AG04450 (cell line): ENCODE measurements at regions not wholly inside any gene's neighbourhood (a gene's known extent, or its start where the extent isn't known, plus 50 kb on each side); places are given as distances from the start of the nearest gene placed in this dataset.
A peak's percentile ranks its signal among the peaks of the same experiment; 100 is the strongest.

Experiments used
- CTCF ChIA-PET: fragments of 300-600, 350-600 bp; formaldehyde crosslinking; extraction: SDS; loops from one replicate; lab custom pipeline; 2022; ENCODE audit warnings: antibody characterized with exemption, inconsistent platforms; lab: Charles Lee
- POLR2A ChIA-PET: fragments of 350-600 bp; formaldehyde crosslinking; extraction: SDS; loops from one replicate; lab custom pipeline; 2021; ENCODE audit warnings: antibody characterized with exemption, inconsistent platforms; lab: Yijun Ruan, JAX
- DNase-seq: peaks from one replicate; pipeline ENCODE4 v3.0.0-alpha.2; 2011; ENCODE audit warnings: low read depth, low spot score
- H3K27ac ChIP-seq: one replicate; pipeline ENCODE4 v1.5.1; 2012; ENCODE audit warnings: low read depth, low read length, control low read depth
- H3K27me3 ChIP-seq: one replicate; pipeline ENCODE4 v1.6.0; 2012; ENCODE audit warnings: low read length; ENCODE audit not compliant: control insufficient read depth, insufficient read depth
- H3K4me3 ChIP-seq: 2 replicates; pipeline ENCODE4 v1.5.1; 2011; ENCODE audit warnings: mild to moderate bottlenecking, low read depth, low read length, control low read depth
- H3K9me3 ChIP-seq: 2 replicates; pipeline ENCODE4 v1.5.1; 2012; ENCODE audit warnings: low read length; ENCODE audit not compliant: control insufficient read depth, insufficient read depth
- CTCF ChIP-seq: IDR thresholded peaks from 2 replicates; pipeline ENCODE4 v1.5.1; 2011; ENCODE audit warnings: low read depth, low read length, control low read depth, inconsistent platforms

GRCh38 chr9:2300325-2300724, 285.2 kb downstream of the SMARCA2 start:
- TF ChIP-seq CTCF = no peak
- POLR2A ChIA-PET = no interaction called here
- Histone ChIP-seq H3K9me3 (no peaks in the 10 kb centered on the region), H3K27ac (no peak overlapping the region), H3K27me3 (peaks cover 3% of the 10 kb centered on the region), H3K4me3 (no peak overlapping the region)
- CTCF ChIA-PET = no interaction called here
- DNase-seq = no peak

GRCh38 chr9:2302606-2303005, 287.5 kb downstream of the SMARCA2 start:
- Histone ChIP-seq H3K27me3 (peaks cover 3% of the 10 kb centered on the region), H3K4me3 (no peak overlapping the region), H3K27ac (no peak overlapping the region), H3K9me3 (no peaks in the 10 kb centered on the region)
- TF ChIP-seq CTCF = no peak
- CTCF ChIA-PET = interaction anchor here (0.7 kb wide), 1 partner anchor 425 kb away, joined by 3 read pairs; no protein-coding TSS in a partner anchor
- POLR2A ChIA-PET = no interaction called here
- DNase-seq = no peak

GRCh38 chr9:2303056-2303455, 287.9 kb downstream of the SMARCA2 start:
- ChIA-PET CTCF (no interaction called here), POLR2A (no interaction called here)
- H3K4me3 ChIP-seq = no peak overlapping the region
- no peak overlapping the region for H3K27ac ChIP-seq
- TF ChIP-seq CTCF = no peak
- peaks cover 3% of the 10 kb centered on the region for H3K27me3 ChIP-seq
- no peak for DNase-seq
- no peaks in the 10 kb centered on the region for H3K9me3 ChIP-seq

- ChIA-PET CTCF (no interaction called here), POLR2A (no interaction called here)
- Histone ChIP-seq H3K9me3 (no peaks in the 10 kb centered on the region), H3K27ac (no peak overlapping the region), H3K27me3 (no peaks in the 10 kb centered on the region), H3K4me3 (no peak overlapping the region)
- peak; percentile 1 for DNase-seq
- no peak for TF ChIP-seq CTCF
Observed at GRCh38 chr9:2307480-2307879, 292.3 kb downstream of the SMARCA2 start.

- POLR2A ChIA-PET = no interaction called here
- H3K4me3 ChIP-seq = no peak overlapping the region
- no peaks in the 10 kb centered on the region for H3K27me3 ChIP-seq
Observed at GRCh38 chr9:2311920-2312319, 296.8 kb downstream of the SMARCA2 start.

More at GRCh38 chr9:2311920-2312319, 296.8 kb downstream of the SMARCA2 start:
- no peak for TF ChIP-seq CTCF
- CTCF ChIA-PET = no interaction called here
- no peak for DNase-seq
- peaks cover 8% of the 10 kb centered on the region; the same call in 1 of the 2 replicates for H3K9me3 ChIP-seq
- H3K27ac ChIP-seq = no peak overlapping the region
